Mucosa of rectum (tissue), 2 donors: ENCODE measurements at regions not wholly inside any gene's neighbourhood (a gene's known extent, or its start where the extent isn't known, plus 50 kb on each side); places are given as distances from the start of the nearest gene placed in this dataset.

Source experiments
- H3K27ac ChIP-seq, 2 donors: one replicate each; pipeline ENCODE4 v1.7.0; 2013; ENCODE audit warnings: inconsistent platforms in 2 of 2, low read depth in 2 of 2, low read length in 2 of 2
- H3K27me3 ChIP-seq, 2 donors: one replicate each; pipeline ENCODE4 v1.7.0; 2013; ENCODE audit warnings: low read length in 2 of 2; ENCODE audit not compliant: control insufficient read depth in 2 of 2, insufficient read depth in 2 of 2
- H3K36me3 ChIP-seq, 2 donors: one replicate each; pipeline ENCODE4 v1.7.0; 2013; ENCODE audit warnings: low read length in 2 of 2; ENCODE audit not compliant: control insufficient read depth in 2 of 2, insufficient read depth in 2 of 2
- H3K4me1 ChIP-seq, 2 donors: one replicate each; pipeline ENCODE4 v1.7.0; 2013; ENCODE audit warnings: low read length in 2 of 2, mild to moderate bottlenecking in 1 of 2; ENCODE audit not compliant: control insufficient read depth in 2 of 2, insufficient read depth in 2 of 2
- H3K4me3 ChIP-seq, 2 donors: one replicate each; pipeline ENCODE4 v1.7.0; 2013; ENCODE audit warnings: low read length in 2 of 2
- H3K9ac ChIP-seq, 2 donors: one replicate each; pipeline ENCODE4 v1.7.0; 2013; ENCODE audit warnings: low read length in 2 of 2, low read depth in 1 of 2, mild to moderate bottlenecking in 1 of 2
- H3K9me3 ChIP-seq, 2 donors: one replicate each; pipeline ENCODE4 v1.7.0; 2013; ENCODE audit warnings: low read length in 2 of 2; ENCODE audit not compliant: control insufficient read depth in 2 of 2
- donor health status: healthy.
- donor health status: Normal muscosa, but diverticular disease.

DNA sequence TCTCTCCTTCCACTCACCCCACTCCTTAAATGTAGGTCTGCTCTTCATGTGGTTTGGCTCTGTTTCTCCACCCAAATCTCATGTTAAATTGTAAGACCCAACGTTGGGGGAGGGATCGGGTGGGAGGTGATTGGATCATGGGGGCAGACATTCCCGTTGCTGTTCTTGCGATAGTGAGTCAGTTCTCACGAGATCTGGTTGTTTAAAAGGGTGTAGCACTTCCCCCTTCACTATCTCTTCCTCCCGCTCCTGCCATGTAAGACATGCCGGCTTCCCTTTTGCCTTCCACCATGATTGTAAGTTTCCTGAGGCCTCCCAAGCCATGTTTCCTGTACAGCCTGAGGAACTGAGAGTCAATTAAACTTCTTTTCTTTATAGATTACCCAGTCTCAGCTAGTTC lies 1044.5 kb upstream of the POU3F3 start:
- H3K9ac ChIP-seq = no peak overlapping the region
- H3K27me3 ChIP-seq = no peaks in the 10 kb centered on the region
- no peak overlapping the region for H3K4me3 ChIP-seq
- no peaks in the 10 kb centered on the region for H3K9me3 ChIP-seq
- H3K36me3 ChIP-seq = no peaks in the 10 kb centered on the region
- H3K27ac ChIP-seq = no peak overlapping the region
- H3K4me1 ChIP-seq = no peaks in the 10 kb centered on the region

DNA sequence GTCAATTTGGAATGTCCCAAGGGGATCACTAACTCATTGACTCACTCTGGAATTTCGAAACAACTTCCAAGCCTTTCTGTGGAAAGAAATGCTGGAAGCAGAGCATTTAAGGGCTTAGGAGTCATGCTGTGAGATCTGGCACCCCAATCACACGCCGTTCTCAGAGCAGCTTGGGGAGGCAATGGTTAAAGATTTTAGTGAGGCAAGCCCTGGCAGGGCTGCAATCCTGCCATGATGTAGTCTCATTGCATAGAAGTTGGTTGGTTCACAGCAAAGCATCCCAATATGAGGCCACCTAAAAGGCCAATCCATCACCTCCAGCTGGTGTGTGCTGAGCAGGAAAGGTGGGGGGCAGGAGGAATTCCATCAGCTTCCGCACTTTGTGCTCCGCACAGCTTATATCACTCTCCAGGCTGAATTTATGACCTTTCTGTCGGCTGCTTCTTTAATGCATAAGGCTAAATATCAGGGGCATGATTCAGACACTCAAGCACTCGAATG lies 1043.9 kb upstream of the POU3F3 start:
- H3K4me1 ChIP-seq = no peaks in the 10 kb centered on the region
- no peak overlapping the region for H3K27ac ChIP-seq
- no peak overlapping the region for H3K4me3 ChIP-seq
- H3K9me3 ChIP-seq = no peaks in the 10 kb centered on the region
- H3K9ac ChIP-seq = no peak overlapping the region
- H3K36me3 ChIP-seq = no peaks in the 10 kb centered on the region
- no peaks in the 10 kb centered on the region for H3K27me3 ChIP-seq

DNA sequence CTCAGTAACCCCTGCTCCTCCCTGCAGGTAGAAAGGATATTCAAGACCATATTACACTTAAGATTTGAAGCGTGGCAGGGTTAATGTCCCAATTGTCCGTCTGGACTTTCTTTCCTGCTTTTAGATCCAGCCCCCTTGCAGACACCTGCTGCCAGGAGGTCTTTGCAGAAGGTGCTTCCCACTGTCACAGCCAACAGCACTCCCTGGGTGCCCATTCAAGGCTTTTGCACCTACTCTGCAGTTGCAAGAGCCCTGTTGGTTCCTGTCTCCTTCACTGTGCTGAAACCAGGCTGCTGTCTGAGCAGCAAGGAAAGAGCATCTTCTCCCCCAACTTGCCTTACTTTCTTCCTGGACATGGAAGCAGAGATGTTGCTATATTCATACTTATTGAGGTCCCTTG lies 1043.0 kb upstream of the POU3F3 start:
- H3K9ac ChIP-seq = no peak overlapping the region
- no peaks in the 10 kb centered on the region for H3K27me3 ChIP-seq
- H3K4me3 ChIP-seq = no peak overlapping the region
- no peaks in the 10 kb centered on the region for H3K9me3 ChIP-seq
- no peaks in the 10 kb centered on the region for H3K4me1 ChIP-seq
- no peak overlapping the region for H3K27ac ChIP-seq
- no peaks in the 10 kb centered on the region for H3K36me3 ChIP-seq

DNA sequence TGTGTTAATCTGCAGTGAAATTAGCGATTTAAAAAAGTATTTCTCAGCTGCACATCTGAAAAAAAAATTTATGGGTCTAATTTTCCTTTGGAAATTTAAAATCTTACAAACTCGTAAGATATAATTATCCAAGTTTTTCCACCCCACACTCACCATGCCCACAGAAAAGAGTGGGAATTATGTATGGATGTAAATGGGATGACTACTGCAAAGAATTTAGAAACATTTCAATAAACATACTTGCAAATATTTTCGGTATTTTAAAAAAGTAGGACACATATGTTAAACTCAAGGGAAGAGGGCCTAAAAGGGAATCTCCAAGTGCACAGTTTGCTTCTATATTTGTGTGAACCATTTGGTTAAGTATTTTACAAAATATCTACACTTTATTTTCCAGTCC lies 1039.9 kb upstream of the POU3F3 start:
- H3K27me3 ChIP-seq = no peaks in the 10 kb centered on the region
- H3K9ac ChIP-seq = no peak overlapping the region
- H3K4me1 ChIP-seq = no peaks in the 10 kb centered on the region
- H3K27ac ChIP-seq = no peak overlapping the region
- no peaks in the 10 kb centered on the region for H3K9me3 ChIP-seq
- H3K36me3 ChIP-seq = no peaks in the 10 kb centered on the region
- H3K4me3 ChIP-seq = no peak overlapping the region

DNA sequence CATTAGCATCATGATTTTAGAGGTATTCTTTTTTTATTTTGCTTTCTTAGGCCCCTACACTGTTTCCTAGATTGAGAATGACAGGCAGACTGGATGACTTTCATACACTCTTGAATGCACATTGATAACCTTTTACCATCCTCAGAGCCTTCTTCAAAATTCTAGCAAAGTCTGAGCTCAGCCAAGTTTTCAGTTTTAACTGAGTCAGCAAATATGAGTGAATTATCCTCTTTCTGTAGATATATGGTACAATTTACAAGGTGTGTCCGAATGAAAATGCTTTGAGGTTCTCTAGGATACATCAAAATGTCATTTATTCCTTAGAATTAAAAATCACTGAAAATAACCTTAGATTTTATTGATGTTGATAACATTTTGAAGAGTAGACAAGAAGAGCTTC lies 1038.2 kb upstream of the POU3F3 start:
- Histone ChIP-seq H3K4me3 (no peak overlapping the region), H3K9ac (no peak overlapping the region), H3K9me3 (no peaks in the 10 kb centered on the region), H3K36me3 (no peaks in the 10 kb centered on the region), H3K27ac (no peak overlapping the region), H3K4me1 (no peaks in the 10 kb centered on the region), H3K27me3 (no peaks in the 10 kb centered on the region)

DNA sequence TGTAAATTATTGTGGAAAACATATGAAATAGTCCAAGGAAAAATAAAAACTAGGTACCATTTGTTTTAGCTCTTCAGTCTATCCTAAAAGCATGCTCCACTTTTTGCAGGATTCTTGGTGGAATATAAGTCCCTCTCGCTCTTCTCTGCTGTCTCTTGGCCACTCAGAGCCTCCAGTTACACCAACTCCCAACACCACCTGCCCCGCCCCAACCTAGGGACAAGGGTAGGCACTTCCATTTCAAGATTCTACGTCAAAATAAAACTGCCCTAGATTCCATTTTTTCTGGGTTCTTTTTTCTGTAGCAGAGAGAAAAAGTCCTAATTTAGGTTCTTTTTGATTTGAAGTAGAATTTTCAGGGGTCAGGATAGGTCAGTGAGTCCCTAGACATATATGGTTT lies 1036.2 kb upstream of the POU3F3 start:
- Histone ChIP-seq H3K4me1 (no peaks in the 10 kb centered on the region), H3K36me3 (no peaks in the 10 kb centered on the region), H3K27me3 (no peaks in the 10 kb centered on the region), H3K9me3 (no peaks in the 10 kb centered on the region), H3K9ac (no peak overlapping the region), H3K27ac (no peak overlapping the region), H3K4me3 (no peak overlapping the region)

DNA sequence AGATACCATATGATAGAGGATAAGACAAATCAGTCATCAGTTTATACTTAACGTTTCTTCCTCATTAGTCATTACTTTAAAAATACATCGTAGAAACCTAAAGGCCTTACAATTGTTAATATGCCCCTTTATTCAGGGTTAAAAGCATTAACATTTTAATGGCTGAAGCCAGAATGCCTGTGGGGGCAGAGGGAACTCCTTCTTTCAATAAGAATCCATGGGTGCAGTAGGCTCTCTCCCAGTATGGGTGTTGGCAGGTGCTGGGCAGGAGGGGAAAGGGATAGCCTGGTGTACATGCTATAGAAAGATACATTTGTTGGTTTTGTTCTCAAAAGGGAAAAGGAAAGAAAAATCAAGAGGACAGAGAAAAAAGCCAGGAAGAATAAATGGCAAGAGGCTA lies 1035.7 kb upstream of the POU3F3 start:
- no peaks in the 10 kb centered on the region for H3K27me3 ChIP-seq
- no peaks in the 10 kb centered on the region for H3K9me3 ChIP-seq
- H3K4me1 ChIP-seq = no peaks in the 10 kb centered on the region
- H3K4me3 ChIP-seq = no peak overlapping the region
- H3K36me3 ChIP-seq = no peaks in the 10 kb centered on the region
- H3K27ac ChIP-seq = no peak overlapping the region
- H3K9ac ChIP-seq = no peak overlapping the region

DNA sequence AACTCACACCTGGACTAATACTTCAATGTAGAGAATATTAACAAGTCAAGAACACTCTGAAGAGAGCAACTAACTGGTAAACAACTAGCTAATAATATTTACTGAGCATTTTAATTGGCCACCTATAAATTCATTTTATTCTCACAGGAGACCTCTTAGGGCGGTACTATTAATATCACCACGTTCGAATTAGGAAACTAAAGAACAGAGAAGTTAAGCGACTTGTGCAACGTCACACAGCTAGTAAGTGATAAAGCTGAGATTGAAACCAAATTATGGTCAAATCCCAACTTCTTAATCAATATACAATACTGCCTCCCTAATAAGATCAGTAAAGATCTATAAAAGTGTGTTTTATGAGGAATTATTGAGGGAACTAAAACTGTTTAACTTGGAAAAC lies 1034.3 kb upstream of the POU3F3 start:
- no peak overlapping the region for H3K27ac ChIP-seq
- no peaks in the 10 kb centered on the region for H3K27me3 ChIP-seq
- H3K4me1 ChIP-seq = no peaks in the 10 kb centered on the region
- no peak overlapping the region for H3K4me3 ChIP-seq
- no peak overlapping the region for H3K9ac ChIP-seq
- no peaks in the 10 kb centered on the region for H3K9me3 ChIP-seq
- H3K36me3 ChIP-seq = no peaks in the 10 kb centered on the region

DNA sequence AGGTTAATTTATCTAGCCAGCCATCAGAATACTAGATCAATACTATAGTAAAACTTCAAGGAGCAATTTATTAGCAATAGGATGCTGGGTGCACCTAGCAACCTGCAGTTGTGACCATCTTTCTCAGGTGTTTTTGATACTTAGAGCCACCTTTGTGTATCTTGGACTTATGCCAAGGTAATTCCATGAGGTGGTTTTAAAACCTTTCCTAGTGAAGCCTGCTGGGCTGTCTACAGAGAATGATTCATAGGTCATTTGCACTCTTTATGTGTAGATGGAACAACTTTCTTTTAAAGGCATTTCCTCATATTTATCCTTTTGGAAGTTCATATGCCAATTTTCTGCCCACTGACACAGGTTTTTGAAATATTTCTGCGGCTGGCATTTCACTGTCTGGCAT lies 1030.1 kb upstream of the POU3F3 start:
- H3K27ac ChIP-seq = no peak overlapping the region
- no peak overlapping the region for H3K4me3 ChIP-seq
- no peaks in the 10 kb centered on the region for H3K36me3 ChIP-seq
- H3K4me1 ChIP-seq = no peaks in the 10 kb centered on the region
- no peaks in the 10 kb centered on the region for H3K27me3 ChIP-seq
- H3K9me3 ChIP-seq = no peaks in the 10 kb centered on the region
- H3K9ac ChIP-seq = no peak overlapping the region

DNA sequence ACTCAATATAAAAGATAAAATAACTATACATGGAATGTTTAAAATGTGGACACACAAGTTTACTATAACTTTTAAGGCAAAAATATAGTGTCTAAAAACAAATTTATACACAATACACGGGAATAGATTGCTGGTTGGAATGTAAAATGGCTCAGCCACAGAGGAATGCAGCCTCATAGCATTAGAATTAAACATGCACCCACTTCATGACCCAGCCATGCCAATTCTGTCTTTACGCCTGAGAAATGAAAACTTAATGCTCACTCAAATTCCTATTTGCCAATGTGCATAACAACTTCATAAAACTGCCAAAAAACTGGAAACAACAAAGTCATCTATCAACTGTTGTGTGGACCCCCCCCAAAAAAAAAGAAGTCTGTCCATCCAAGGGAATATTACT lies 1006.6 kb upstream of the POU3F3 start:
- Histone ChIP-seq H3K9ac (no peak overlapping the region), H3K27me3 (no peaks in the 10 kb centered on the region), H3K36me3 (no peaks in the 10 kb centered on the region), H3K27ac (no peak overlapping the region), H3K9me3 (no peaks in the 10 kb centered on the region), H3K4me3 (no peak overlapping the region), H3K4me1 (no peaks in the 10 kb centered on the region)

DNA sequence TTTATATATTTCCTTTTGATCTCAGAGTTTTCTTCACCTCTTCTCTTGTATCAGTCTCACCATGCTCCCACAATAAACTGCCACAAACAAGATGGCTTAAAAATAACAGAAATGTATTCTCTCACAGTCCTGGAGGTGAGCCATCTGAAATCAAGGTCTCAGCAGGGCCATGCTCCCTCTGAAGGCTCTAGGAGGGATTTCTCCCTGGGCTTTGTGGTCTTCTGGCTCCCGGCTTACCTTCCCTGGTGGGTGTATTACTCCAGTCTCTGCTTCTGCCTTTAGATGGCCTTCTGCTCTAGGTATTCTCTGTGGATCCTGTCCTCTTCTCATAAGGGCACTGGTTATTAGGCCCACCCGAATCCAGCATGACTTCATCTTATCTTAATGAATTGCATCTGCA lies 994.7 kb upstream of the POU3F3 start:
- Histone ChIP-seq H3K9me3 (peaks cover 0 to 1% of the 10 kb centered on the region in 2 donors), H3K27ac (no peak overlapping the region), H3K4me1 (no peaks in the 10 kb centered on the region), H3K27me3 (no peaks in the 10 kb centered on the region), H3K4me3 (no peak overlapping the region), H3K36me3 (no peaks in the 10 kb centered on the region), H3K9ac (no peak overlapping the region)
